CD8-positive, alpha-beta memory T cell (primary cell): ENCODE measurements at regions not wholly inside any gene's neighbourhood (a gene's known extent, or its start where the extent isn't known, plus 50 kb on each side); places are given as distances from the start of the nearest gene placed in this dataset.

ENCODE experiments used
- CTCF ChIA-PET: fragments of 350-600 bp; sonication (Branson Sonifier 250); formaldehyde crosslinking; loops from one replicate; lab custom pipeline; 2021; ENCODE audit warnings: antibody characterized with exemption; lab: Charles Lee
- POLR2A ChIA-PET: fragments of 350-600 bp; sonication (Branson Sonifier 250); formaldehyde crosslinking; loops from one replicate; lab custom pipeline; 2021; ENCODE audit warnings: antibody characterized with exemption; lab: Charles Lee
- DNase-seq, 5 donors: peaks; one replicate each; pipeline versions ENCODE4 v3.0.0 to v3.0.0-alpha.2; 2020 to 2022; ENCODE audit warnings: mixed read lengths in 1 of 5
- H3K27ac ChIP-seq: one replicate; pipeline ENCODE4 v1.7.0; 2013; ENCODE audit warnings: low read depth, mild to moderate bottlenecking, low read length, moderate library complexity
- H3K27me3 ChIP-seq: 2 replicates; pipeline ENCODE4 v1.7.0; 2013; ENCODE audit warnings: low read length, mild to moderate bottlenecking; ENCODE audit not compliant: insufficient read depth, poor library complexity, severe bottlenecking
- H3K36me3 ChIP-seq: 2 replicates; pipeline ENCODE4 v1.7.0; 2013; ENCODE audit warnings: mild to moderate bottlenecking, low read length, moderate library complexity; ENCODE audit not compliant: insufficient read depth
- H3K4me1 ChIP-seq: 2 replicates; pipeline ENCODE4 v1.7.0; 2013; ENCODE audit warnings: mild to moderate bottlenecking, low read length, moderate library complexity; ENCODE audit not compliant: insufficient read depth
- H3K4me3 ChIP-seq: 2 replicates; pipeline ENCODE4 v1.7.0; 2013; ENCODE audit warnings: mild to moderate bottlenecking, low read length
- H3K9me3 ChIP-seq: 2 replicates; pipeline ENCODE4 v1.7.0; 2013; ENCODE audit warnings: mild to moderate bottlenecking, low read length
- H3K27ac Mint-ChIP-seq, 8 donors: one replicate each; pipeline ENCODE4 v1.8.0; 2020 to 2021; ENCODE audit warnings: mixed read lengths in 8 of 8, mild to moderate bottlenecking in 6 of 8, inconsistent platforms in 3 of 8, moderate library complexity in 3 of 8
- H3K27me3 Mint-ChIP-seq, 2 donors: one replicate each; pipeline ENCODE4 v1.8.0; 2020 to 2021; ENCODE audit warnings: mixed read lengths in 2 of 2, mild to moderate bottlenecking in 1 of 2, moderate library complexity in 1 of 2
- H3K36me3 Mint-ChIP-seq, 3 donors: one replicate each; pipeline ENCODE4 v1.8.0; 2020 to 2021; ENCODE audit warnings: mixed read lengths in 3 of 3, inconsistent platforms in 1 of 3, mild to moderate bottlenecking in 1 of 3
- H3K4me1 Mint-ChIP-seq, 3 donors: one replicate each; pipeline ENCODE4 v1.8.0; 2020 to 2021; ENCODE audit warnings: mixed read lengths in 3 of 3, inconsistent platforms in 1 of 3, mild to moderate bottlenecking in 1 of 3
- H3K4me3 Mint-ChIP-seq, 7 donors: one replicate each; pipeline ENCODE4 v1.8.0; 2020 to 2021; ENCODE audit warnings: mixed read lengths in 7 of 7, mild to moderate bottlenecking in 6 of 7, moderate library complexity in 4 of 7, inconsistent platforms in 2 of 7
- H3K9me3 Mint-ChIP-seq, 5 donors: one replicate each; pipeline ENCODE4 v1.8.0; 2020 to 2022; ENCODE audit warnings: mixed read lengths in 5 of 5, mild to moderate bottlenecking in 3 of 5, moderate library complexity in 2 of 5, inconsistent platforms in 1 of 5

DNA sequence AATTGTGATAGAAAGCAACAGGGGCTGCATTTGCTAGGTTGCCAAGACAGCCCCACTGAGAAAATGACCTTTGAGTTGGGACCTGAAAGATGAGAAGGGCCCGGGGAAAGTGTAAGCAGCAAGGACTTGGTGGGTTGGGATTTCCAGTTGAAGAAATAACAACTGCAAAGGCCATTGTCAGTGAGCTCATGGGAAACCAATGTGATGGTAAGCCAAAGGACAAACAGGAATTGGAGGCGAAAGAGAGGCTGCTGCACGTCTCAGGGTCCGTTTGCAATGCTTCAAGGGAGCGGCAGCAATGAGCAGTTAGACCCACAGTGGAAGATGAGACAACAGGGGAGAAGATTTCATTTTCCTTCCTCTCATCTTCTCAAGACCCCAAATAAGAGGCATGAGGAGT lies 51.5 kb upstream of the RGPD4 start:
- no peaks in the 10 kb centered on the region for H3K36me3 ChIP-seq
- no peak overlapping the region for H3K27ac ChIP-seq
- no peaks in the 10 kb centered on the region for H3K4me1 ChIP-seq
- Mint-ChIP-seq H3K4me1 (no peaks in the 10 kb centered on the region), H3K27me3 (peaks cover 0 to 3% of the 10 kb centered on the region in 2 donors), H3K9me3 (peaks cover 0 to 2% (median 0%) of the 10 kb centered on the region in 5 donors), H3K36me3 (no peaks in the 10 kb centered on the region), H3K27ac (no peak overlapping the region), H3K4me3 (no peak overlapping the region)
- no peaks in the 10 kb centered on the region for H3K27me3 ChIP-seq
- ChIA-PET CTCF (no interaction called here), POLR2A (no interaction called here)
- H3K4me3 ChIP-seq: no peak overlapping the region
- H3K9me3 ChIP-seq: no peaks in the 10 kb centered on the region
- no peak for DNase-seq

DNA sequence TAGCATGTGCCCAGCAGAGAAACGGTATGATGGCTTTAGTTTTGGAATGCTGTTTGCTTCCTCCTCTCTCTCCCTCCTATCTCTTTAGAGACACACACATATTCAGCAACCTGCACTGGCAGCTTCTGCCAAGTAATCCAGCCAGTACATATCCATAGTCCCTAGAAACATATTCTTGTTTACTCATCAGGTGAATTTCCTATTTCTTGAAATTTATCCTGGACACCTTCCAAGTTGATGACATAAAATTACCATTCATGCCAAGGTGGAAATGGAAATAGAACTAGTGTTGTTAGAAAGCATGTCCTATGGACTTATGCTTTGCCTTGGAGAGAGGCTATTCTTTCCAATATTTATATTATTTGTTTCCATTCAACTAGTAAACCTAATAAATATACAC lies 50.9 kb upstream of the RGPD4 start:
- ChIA-PET CTCF (no interaction called here), POLR2A (no interaction called here)
- Histone ChIP-seq H3K27me3 (no peaks in the 10 kb centered on the region), H3K9me3 (no peaks in the 10 kb centered on the region), H3K4me1 (no peaks in the 10 kb centered on the region), H3K27ac (no peak overlapping the region), H3K36me3 (no peaks in the 10 kb centered on the region), H3K4me3 (no peak overlapping the region)
- peaks cover 0 to 3% of the 10 kb centered on the region in 2 donors for H3K27me3 Mint-ChIP-seq
- peaks cover 0 to 2% (median 0%) of the 10 kb centered on the region in 5 donors for H3K9me3 Mint-ChIP-seq
- no peak overlapping the region for H3K4me3 Mint-ChIP-seq
- no peaks in the 10 kb centered on the region for H3K36me3 Mint-ChIP-seq
- DNase-seq: no peak
- no peaks in the 10 kb centered on the region for H3K4me1 Mint-ChIP-seq
- H3K27ac Mint-ChIP-seq: no peak overlapping the region

DNA sequence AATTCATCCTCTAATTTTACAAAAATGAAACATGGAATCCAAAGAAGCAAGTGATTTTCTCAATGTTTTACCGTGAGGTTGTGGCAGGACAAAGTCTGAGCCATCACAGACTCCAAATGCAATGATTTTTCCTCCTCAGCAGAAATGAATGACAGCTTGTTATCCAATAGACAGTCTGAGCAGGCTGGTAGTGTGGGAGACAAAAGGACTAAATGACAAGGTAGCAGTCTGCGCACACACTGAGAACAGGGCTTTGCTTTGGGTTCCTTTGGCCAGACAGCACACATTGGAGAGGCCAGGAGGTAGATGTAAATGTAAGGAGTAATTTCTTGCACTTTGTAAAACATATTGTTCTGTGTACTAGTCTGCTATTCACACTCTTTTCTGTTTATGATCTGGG lies 50.3 kb upstream of the RGPD4 start:
- Mint-ChIP-seq H3K4me3 (no peak overlapping the region), H3K4me1 (no peaks in the 10 kb centered on the region), H3K9me3 (peaks cover 0 to 4% (median 0%) of the 10 kb centered on the region in 5 donors), H3K27ac (no peak overlapping the region), H3K27me3 (peaks cover 0 to 3% of the 10 kb centered on the region in 2 donors), H3K36me3 (no peaks in the 10 kb centered on the region)
- Histone ChIP-seq H3K4me3 (no peak overlapping the region), H3K27ac (no peak overlapping the region), H3K4me1 (no peaks in the 10 kb centered on the region), H3K9me3 (no peaks in the 10 kb centered on the region), H3K27me3 (no peaks in the 10 kb centered on the region), H3K36me3 (no peaks in the 10 kb centered on the region)
- CTCF ChIA-PET: no interaction called here
- no peak for DNase-seq
- POLR2A ChIA-PET: no interaction called here
